ENCODE measurements at regions not wholly inside any gene's neighbourhood (a gene's known extent, or its start where the extent isn't known, plus 50 kb on each side); places are given as distances from the start of the nearest gene placed in this dataset.
"Not testable (repeated sequence)": the region's sequence is repeated elsewhere in the genome, so short reads cannot be mapped to it uniquely, and the experiment has no call there.

DNA sequence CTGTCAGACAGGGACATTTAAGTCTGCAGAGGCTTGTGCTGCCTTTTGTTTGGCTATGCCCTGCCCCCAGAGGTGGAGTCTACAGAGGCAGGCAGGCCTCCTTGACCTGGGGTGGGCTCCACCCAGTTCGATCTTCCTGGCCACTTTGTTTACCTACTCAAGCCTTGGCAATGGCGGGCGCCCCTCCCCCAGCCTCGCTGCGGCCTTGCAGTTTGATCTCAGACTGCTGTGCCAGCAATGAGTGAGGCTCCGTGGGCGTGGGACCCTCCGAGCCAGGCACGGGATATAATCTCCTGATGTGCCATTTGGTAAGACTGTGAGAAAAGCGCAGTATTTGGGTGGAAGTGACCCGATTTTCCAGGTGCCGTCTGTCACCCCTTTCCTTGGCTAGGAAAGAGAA is 79.2 kb upstream of the ZDHHC15 start:
- TF ChIP-seq, protein P1, sequence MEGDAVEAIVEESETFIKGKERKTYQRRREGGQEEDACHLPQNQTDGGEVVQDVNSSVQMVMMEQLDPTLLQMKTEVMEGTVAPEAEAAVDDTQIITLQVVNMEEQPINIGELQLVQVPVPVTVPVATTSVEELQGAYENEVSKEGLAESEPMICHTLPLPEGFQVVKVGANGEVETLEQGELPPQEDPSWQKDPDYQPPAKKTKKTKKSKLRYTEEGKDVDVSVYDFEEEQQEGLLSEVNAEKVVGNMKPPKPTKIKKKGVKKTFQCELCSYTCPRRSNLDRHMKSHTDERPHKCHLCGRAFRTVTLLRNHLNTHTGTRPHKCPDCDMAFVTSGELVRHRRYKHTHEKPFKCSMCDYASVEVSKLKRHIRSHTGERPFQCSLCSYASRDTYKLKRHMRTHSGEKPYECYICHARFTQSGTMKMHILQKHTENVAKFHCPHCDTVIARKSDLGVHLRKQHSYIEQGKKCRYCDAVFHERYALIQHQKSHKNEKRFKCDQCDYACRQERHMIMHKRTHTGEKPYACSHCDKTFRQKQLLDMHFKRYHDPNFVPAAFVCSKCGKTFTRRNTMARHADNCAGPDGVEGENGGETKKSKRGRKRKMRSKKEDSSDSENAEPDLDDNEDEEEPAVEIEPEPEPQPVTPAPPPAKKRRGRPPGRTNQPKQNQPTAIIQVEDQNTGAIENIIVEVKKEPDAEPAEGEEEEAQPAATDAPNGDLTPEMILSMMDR (IDR thresholded peaks at IDR 0.05), result not testable (repeated sequence)
- not testable (repeated sequence) for TF ChIP-seq POLR2A (IDR thresholded peaks at IDR 0.05)
